Breast epithelium (tissue), 3 donors: ENCODE measurements at regions not wholly inside any gene's neighbourhood (a gene's known extent, or its start where the extent isn't known, plus 50 kb on each side); places are given as distances from the start of the nearest gene placed in this dataset.

Source experiments
- POLR2AphosphoS5 ChIP-seq, 3 donors: sonication (generic); formaldehyde crosslinking; IDR thresholded peaks; one replicate each; pipeline ENCODE4 v1.6.1; 2017; ENCODE audit warnings: antibody characterized with exemption in 3 of 3
- TF ChIP-seq, protein P1 (sequence below), 3 donors: fragments of 450-650 bp; IDR thresholded peaks; one replicate each; pipeline ENCODE4 v1.5.1; 2016 to 2017; ENCODE audit warnings: antibody characterized with exemption in 3 of 3, mild to moderate bottlenecking in 3 of 3, moderate library complexity in 3 of 3

DNA sequence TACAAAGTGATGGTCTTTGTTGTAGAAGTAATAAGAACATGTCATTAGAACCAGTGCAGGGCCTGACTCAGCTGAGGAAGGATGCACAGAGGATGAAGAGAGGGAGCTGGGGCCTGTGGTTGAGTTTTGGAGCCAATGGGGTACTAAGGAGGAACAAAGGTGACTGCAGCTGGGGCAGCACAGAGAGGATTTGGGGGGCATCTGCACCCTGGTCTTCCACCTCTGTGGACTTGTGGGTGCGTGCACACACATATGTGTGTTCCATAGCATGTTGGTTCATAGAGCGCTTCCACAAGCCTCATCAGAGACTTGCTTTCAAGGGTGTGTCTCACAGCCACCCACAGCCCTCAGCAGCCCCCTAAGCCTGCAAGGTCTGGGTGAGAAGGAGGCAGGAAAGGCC, 650.3 kb upstream of the MGMT start:
- TF ChIP-seq, protein P1, sequence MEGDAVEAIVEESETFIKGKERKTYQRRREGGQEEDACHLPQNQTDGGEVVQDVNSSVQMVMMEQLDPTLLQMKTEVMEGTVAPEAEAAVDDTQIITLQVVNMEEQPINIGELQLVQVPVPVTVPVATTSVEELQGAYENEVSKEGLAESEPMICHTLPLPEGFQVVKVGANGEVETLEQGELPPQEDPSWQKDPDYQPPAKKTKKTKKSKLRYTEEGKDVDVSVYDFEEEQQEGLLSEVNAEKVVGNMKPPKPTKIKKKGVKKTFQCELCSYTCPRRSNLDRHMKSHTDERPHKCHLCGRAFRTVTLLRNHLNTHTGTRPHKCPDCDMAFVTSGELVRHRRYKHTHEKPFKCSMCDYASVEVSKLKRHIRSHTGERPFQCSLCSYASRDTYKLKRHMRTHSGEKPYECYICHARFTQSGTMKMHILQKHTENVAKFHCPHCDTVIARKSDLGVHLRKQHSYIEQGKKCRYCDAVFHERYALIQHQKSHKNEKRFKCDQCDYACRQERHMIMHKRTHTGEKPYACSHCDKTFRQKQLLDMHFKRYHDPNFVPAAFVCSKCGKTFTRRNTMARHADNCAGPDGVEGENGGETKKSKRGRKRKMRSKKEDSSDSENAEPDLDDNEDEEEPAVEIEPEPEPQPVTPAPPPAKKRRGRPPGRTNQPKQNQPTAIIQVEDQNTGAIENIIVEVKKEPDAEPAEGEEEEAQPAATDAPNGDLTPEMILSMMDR (IDR thresholded peaks at IDR 0.05) = no peak
- no peak for TF ChIP-seq POLR2AphosphoS5 (IDR thresholded peaks at IDR 0.05)
